ENCODE measurements at regions not wholly inside any gene's neighbourhood (a gene's known extent, or its start where the extent isn't known, plus 50 kb on each side); places are given as distances from the start of the nearest gene placed in this dataset.

DNA sequence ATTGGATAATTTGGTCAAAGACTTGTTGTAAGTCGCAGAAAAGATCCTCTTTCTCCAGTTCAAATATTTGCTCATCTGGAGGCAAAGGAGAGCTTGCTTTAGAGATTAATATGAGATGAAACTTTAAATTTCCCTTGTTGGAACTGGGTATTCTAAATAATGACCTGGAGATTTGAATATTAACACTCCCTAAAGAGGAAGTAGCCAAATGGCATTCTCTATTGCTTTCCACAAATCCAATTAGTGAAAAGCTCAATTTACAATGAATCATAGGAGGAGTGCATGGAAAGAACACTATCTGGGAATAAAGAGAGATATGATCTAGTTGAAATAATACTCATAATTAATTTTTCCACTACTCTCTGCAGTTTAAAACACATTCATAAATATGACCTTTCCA, 641.6 kb upstream of the TENM4 start:
- no peak for TF ChIP-seq TARDBP (IDR thresholded peaks at IDR 0.05)
- TF ChIP-seq SUZ12 (IDR thresholded peaks at IDR 0.05): no peak
- TF ChIP-seq L3MBTL2 (conservative IDR thresholded peaks at IDR 0.05): no peak
- TF ChIP-seq ELF4 (IDR thresholded peaks at IDR 0.05): no peak
- no peak for TF ChIP-seq FOXK2 (IDR thresholded peaks at IDR 0.05)
- no peak for TF ChIP-seq ARNT (IDR thresholded peaks at IDR 0.05)
- no peak for TF ChIP-seq NFRKB (IDR thresholded peaks at IDR 0.05)
- no peak for TF ChIP-seq LEF1 (IDR thresholded peaks at IDR 0.05; ENCODE audit: borderline replicate concordance)
